ENCODE measurements at regions not wholly inside any gene's neighbourhood (a gene's known extent, or its start where the extent isn't known, plus 50 kb on each side); places are given as distances from the start of the nearest gene placed in this dataset.
A peak's percentile ranks its signal among the peaks of the same experiment; 100 is the strongest.

GRCh38 chr13:73718246-73718645 lies 416.0 kb downstream of the KLF12 start:
- intact Hi-C loops (cut with micrococcal nuclease) = loop anchor here (5.0 to 10.0 kb wide), 4 partner anchors 534 to 1829 kb away; partner anchors contain the start of genes BORA (in 1 of the 2), MZT1 (in 1 of the 2) and UCHL3 (in 1 of the 2)
- peaks cover 0 to 3% (median 0%) of the 10 kb centered on the region in 11 donors for H3K9me3 Mint-ChIP-seq
- POLR2A ChIA-PET = interaction anchor here (1.0 kb wide), 1 partner anchor 16 kb away, joined by 3 read pairs; no protein-coding TSS in a partner anchor

DNA sequence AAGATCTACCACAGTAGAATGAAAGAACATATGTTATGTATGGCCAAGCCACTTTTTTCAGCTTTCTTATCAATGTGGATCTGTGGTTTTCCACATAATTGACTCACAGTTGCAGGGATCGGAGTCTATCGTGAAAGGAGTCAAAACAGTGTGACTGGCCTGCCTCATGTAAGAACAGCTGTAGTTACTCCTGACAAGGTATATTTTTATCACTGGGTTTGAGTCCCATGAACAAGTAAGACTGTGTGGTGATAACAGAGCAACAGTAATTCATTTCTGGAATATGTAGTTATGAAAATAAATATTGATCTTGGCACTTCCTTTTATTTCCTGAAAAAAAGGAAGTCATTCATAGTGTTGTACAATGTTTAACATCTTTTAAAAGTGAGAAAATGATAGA lies 416.6 kb downstream of the KLF12 start:
- POLR2A ChIA-PET = interaction anchor here (1.0 to 1.3 kb wide), 5 partner anchors 15 to 413 kb away, joined by 3 to 5 read pairs (median 4); no protein-coding TSS in a partner anchor
- H3K4me1 ChIP-seq (ENCODE audit: control insufficient read depth in 2 of 2, insufficient read depth in 2 of 2, low read length in 2 of 2) = peaks cover 34 to 43% of the 10 kb centered on the region in 2 donors
- Mint-ChIP-seq H3K36me3 (peaks cover 11 to 40% (median 21%) of the 10 kb centered on the region in 5 donors), H3K27me3 (peaks cover 0 to 4% (median 0%) of the 10 kb centered on the region in 5 donors), H3K4me3 (peak overlapping the region in 9 of 10 donors; percentile 1 to 74 (median 51)), H3K9me3 (peaks cover 0 to 3% (median 0%) of the 10 kb centered on the region in 11 donors), H3K27ac (peak overlapping the region; percentile 26 to 97 (median 87)), H3K4me1 (peaks cover 27 to 91% (median 73%) of the 10 kb centered on the region in 7 donors)
- no peak for ATAC-seq
- intact Hi-C loops (cut with micrococcal nuclease) = loop anchor here (2.0 to 10.0 kb wide), 5 partner anchors 535 to 1830 kb away; partner anchors contain the start of genes BORA (in 1 of the 2), MZT1 (in 1 of the 2) and UCHL3 (in 1 of the 2)
- CTCF ChIA-PET = interaction anchor here (0.6 kb wide), 1 partner anchor 69 kb away, joined by 6 read pairs; no protein-coding TSS in a partner anchor
- H3K9me3 ChIP-seq (ENCODE audit: control insufficient read depth in 2 of 3, low read length in 3 of 3) = no peaks in the 10 kb centered on the region
- no peak overlapping the region for H3K4me3 ChIP-seq (ENCODE audit: low read length)
- H3K27me3 ChIP-seq (ENCODE audit: control insufficient read depth in 2 of 2, insufficient read depth in 2 of 2, low read length in 2 of 2) = no peaks in the 10 kb centered on the region
- H3K27ac ChIP-seq (ENCODE audit: low read depth, low read length) = peak overlapping the region; percentile 7
- H3K36me3 ChIP-seq (ENCODE audit: control insufficient read depth in 2 of 3, insufficient read depth in 3 of 3, low read length in 3 of 3) = peaks cover 0 to 23% (median 7%) of the 10 kb centered on the region in 3 experiments
- no peak for DNase-seq

More at GRCh38 chr13:73718246-73718645, 416.0 kb downstream of the KLF12 start:
- DNase-seq (no peak), ATAC-seq (no peak)
- Mint-ChIP-seq H3K27me3 (peaks cover 0 to 4% (median 0%) of the 10 kb centered on the region in 5 donors), H3K36me3 (peaks cover 11 to 35% (median 17%) of the 10 kb centered on the region in 5 donors), H3K4me3 (peak overlapping the region in 3 of 10 donors; percentile 39 to 72 (median 51)), H3K27ac (peak overlapping the region in 8 of 9 donors; percentile 26 to 97 (median 88)), H3K4me1 (peaks cover 27 to 86% (median 78%) of the 10 kb centered on the region in 7 donors)
- Histone ChIP-seq H3K9me3 (ENCODE audit: control insufficient read depth in 2 of 3, low read length in 3 of 3) (no peaks in the 10 kb centered on the region), H3K36me3 (ENCODE audit: control insufficient read depth in 2 of 3, insufficient read depth in 3 of 3, low read length in 3 of 3) (peaks cover 0 to 17% (median 7%) of the 10 kb centered on the region in 3 experiments), H3K27ac (ENCODE audit: low read depth, low read length) (no peak overlapping the region), H3K4me3 (ENCODE audit: low read length) (no peak overlapping the region), H3K4me1 (ENCODE audit: control insufficient read depth in 2 of 2, insufficient read depth in 2 of 2, low read length in 2 of 2) (peaks cover 34 to 41% of the 10 kb centered on the region in 2 donors), H3K27me3 (ENCODE audit: control insufficient read depth in 2 of 2, insufficient read depth in 2 of 2, low read length in 2 of 2) (no peaks in the 10 kb centered on the region)
- CTCF ChIA-PET = no interaction called here

GRCh38 chr13:73715911-73716510 lies 418.2 kb downstream of the KLF12 start:
- H3K4me1 ChIP-seq (ENCODE audit: control insufficient read depth in 2 of 2, insufficient read depth in 2 of 2, low read length in 2 of 2) = peaks cover 34 to 43% of the 10 kb centered on the region in 2 donors
- CTCF ChIA-PET = interaction anchor here (0.6 to 1.4 kb wide), 5 partner anchors 9 to 1511 kb away, joined by 3 to 4 read pairs (median 3); no protein-coding TSS in a partner anchor
- H3K4me1 Mint-ChIP-seq = peaks cover 25 to 87% (median 64%) of the 10 kb centered on the region in 7 donors
- peaks cover 0 to 37% (median 9%) of the 10 kb centered on the region in 3 experiments for H3K36me3 ChIP-seq (ENCODE audit: control insufficient read depth in 2 of 3, insufficient read depth in 3 of 3, low read length in 3 of 3)
- no peaks in the 10 kb centered on the region for H3K9me3 ChIP-seq (ENCODE audit: control insufficient read depth in 2 of 3, low read length in 3 of 3)
- intact Hi-C loops (cut with micrococcal nuclease) = loop anchor here (1.0 to 10.0 kb wide), 14 partner anchors 14 to 1831 kb away; partner anchors contain the start of genes BORA (in 1 of the 2), DIS3 (in 1 of the 2), MZT1 (in 1 of the 2) and UCHL3 (in 1 of the 2)
- H3K4me3 ChIP-seq (ENCODE audit: low read length) = peak overlapping the region; percentile 7
- POLR2A ChIA-PET = interaction anchor here (1.1 to 2.4 kb wide), 5 partner anchors 13 to 50 kb away, joined by 4 to 12 read pairs (median 4); no protein-coding TSS in a partner anchor
- ATAC-seq (peak; percentile 48), DNase-seq (peak in 1 of 9 donors; percentile 54)
- peaks cover 11 to 49% (median 27%) of the 10 kb centered on the region in 5 donors for H3K36me3 Mint-ChIP-seq
- H3K27ac Mint-ChIP-seq = peak overlapping the region; percentile 87 to 99 (median 97)
- H3K4me3 Mint-ChIP-seq = peak overlapping the region; percentile 59 to 86 (median 78)
- H3K27me3 Mint-ChIP-seq = no peaks in the 10 kb centered on the region
- peaks cover 0 to 3% (median 0%) of the 10 kb centered on the region in 11 donors for H3K9me3 Mint-ChIP-seq
- no peaks in the 10 kb centered on the region for H3K27me3 ChIP-seq (ENCODE audit: control insufficient read depth in 2 of 2, insufficient read depth in 2 of 2, low read length in 2 of 2)
- H3K27ac ChIP-seq (ENCODE audit: low read depth, low read length) = peak overlapping the region; percentile 67

GRCh38 chr13:73715114-73715910 lies 418.9 kb downstream of the KLF12 start:
- peak overlapping the region; percentile 87 to 99 (median 97) for H3K27ac Mint-ChIP-seq
- DNase-seq = peak in 8 of 9 donors; percentile 53 to 85 (median 77)
- H3K36me3 ChIP-seq (ENCODE audit: control insufficient read depth in 2 of 3, insufficient read depth in 3 of 3, low read length in 3 of 3) = peaks cover 0 to 42% (median 11%) of the 10 kb centered on the region in 3 experiments
- no peaks in the 10 kb centered on the region for H3K9me3 ChIP-seq (ENCODE audit: control insufficient read depth in 2 of 3, low read length in 3 of 3)
- H3K27me3 ChIP-seq (ENCODE audit: control insufficient read depth in 2 of 2, insufficient read depth in 2 of 2, low read length in 2 of 2) = no peaks in the 10 kb centered on the region
- POLR2A ChIA-PET = interaction anchor here (0.6 to 2.4 kb wide), 7 partner anchors 12 to 347 kb away, joined by 3 to 12 read pairs (median 4); no protein-coding TSS in a partner anchor
- intact Hi-C loops (cut with micrococcal nuclease) = loop anchor here (1.0 to 10.0 kb wide), 13 partner anchors 13 to 1832 kb away; partner anchors contain the start of genes BORA (in 1 of the 2), DIS3 (in 1 of the 2), MZT1 (in 1 of the 2) and UCHL3 (in 1 of the 2)
- peaks cover 25 to 80% (median 58%) of the 10 kb centered on the region in 7 donors for H3K4me1 Mint-ChIP-seq
- peak overlapping the region; percentile 72 to 86 (median 78) for H3K4me3 Mint-ChIP-seq
- peak overlapping the region; percentile 7 for H3K4me3 ChIP-seq (ENCODE audit: low read length)
- H3K27ac ChIP-seq (ENCODE audit: low read depth, low read length) = peak overlapping the region; percentile 67
- peak; percentile 90 for ATAC-seq
- peaks cover 11 to 55% (median 27%) of the 10 kb centered on the region in 5 donors for H3K36me3 Mint-ChIP-seq
- H3K4me1 ChIP-seq (ENCODE audit: control insufficient read depth in 2 of 2, insufficient read depth in 2 of 2, low read length in 2 of 2) = peaks cover 34 to 43% of the 10 kb centered on the region in 2 donors
- CTCF ChIA-PET = interaction anchor here (0.6 to 1.4 kb wide), 7 partner anchors 8 to 1512 kb away, joined by 3 to 5 read pairs (median 3); no protein-coding TSS in a partner anchor
- no peaks in the 10 kb centered on the region for H3K27me3 Mint-ChIP-seq
- peaks cover 0 to 3% (median 0%) of the 10 kb centered on the region in 11 donors for H3K9me3 Mint-ChIP-seq

DNA sequence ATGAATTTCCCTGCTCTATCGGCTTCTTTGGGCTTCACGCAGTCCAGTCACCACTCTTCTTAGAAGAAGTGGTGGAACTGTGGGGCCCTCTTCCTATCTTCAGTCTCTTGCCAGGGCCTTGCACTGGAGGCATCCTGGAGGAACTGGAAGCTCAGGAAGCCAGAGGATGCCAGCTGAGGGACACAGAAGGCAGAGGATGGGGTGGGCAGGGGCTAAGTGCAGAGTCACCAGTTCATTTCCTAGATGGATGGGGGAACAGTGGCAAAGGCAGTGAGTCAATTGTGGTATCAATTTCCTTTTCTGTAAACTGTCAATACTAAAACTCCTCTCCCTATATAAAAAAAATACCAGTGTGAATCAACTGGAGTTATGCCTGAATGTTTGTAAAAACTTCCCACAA lies 419.7 kb downstream of the KLF12 start:
- H3K27me3 ChIP-seq (ENCODE audit: control insufficient read depth in 2 of 2, insufficient read depth in 2 of 2, low read length in 2 of 2) = no peaks in the 10 kb centered on the region
- Mint-ChIP-seq H3K27ac (peak overlapping the region; percentile 87 to 99 (median 97)), H3K9me3 (peaks cover 0 to 3% (median 0%) of the 10 kb centered on the region in 11 donors), H3K27me3 (no peaks in the 10 kb centered on the region), H3K4me1 (peaks cover 25 to 72% (median 55%) of the 10 kb centered on the region in 7 donors), H3K36me3 (peaks cover 11 to 53% (median 33%) of the 10 kb centered on the region in 5 donors), H3K4me3 (peak overlapping the region in 9 of 10 donors; percentile 30 to 86 (median 78))
- peaks cover 0 to 48% (median 11%) of the 10 kb centered on the region in 3 experiments for H3K36me3 ChIP-seq (ENCODE audit: control insufficient read depth in 2 of 3, insufficient read depth in 3 of 3, low read length in 3 of 3)
- POLR2A ChIA-PET = interaction anchor here (0.6 to 2.4 kb wide), 4 partner anchors 12 to 224 kb away, joined by 3 to 12 read pairs (median 4); no protein-coding TSS in a partner anchor
- peaks cover 34 to 43% of the 10 kb centered on the region in 2 donors for H3K4me1 ChIP-seq (ENCODE audit: control insufficient read depth in 2 of 2, insufficient read depth in 2 of 2, low read length in 2 of 2)
- ATAC-seq (no peak), DNase-seq (no peak)
- no peaks in the 10 kb centered on the region for H3K9me3 ChIP-seq (ENCODE audit: control insufficient read depth in 2 of 3, low read length in 3 of 3)
- H3K4me3 ChIP-seq (ENCODE audit: low read length) = no peak overlapping the region
- CTCF ChIA-PET = interaction anchor here (0.6 to 1.3 kb wide), 2 partner anchors 71 to 1505 kb away, joined by 3 to 5 read pairs; no protein-coding TSS in a partner anchor
- H3K27ac ChIP-seq (ENCODE audit: low read depth, low read length) = peak overlapping the region; percentile 67
- intact Hi-C loops (cut with micrococcal nuclease) = loop anchor here in 1 of 2 donors (2.0 to 10.0 kb wide), 3 partner anchors 52 to 1500 kb away; no protein-coding TSS in a partner anchor

All from naive thymus-derived CD4-positive, alpha-beta T cell (primary cell).